Fibroblast of gingiva (primary cell): ENCODE measurements at regions not wholly inside any gene's neighbourhood (a gene's known extent, or its start where the extent isn't known, plus 50 kb on each side); places are given as distances from the start of the nearest gene placed in this dataset.
A peak's percentile ranks its signal among the peaks of the same experiment; 100 is the strongest.

ENCODE experiments used
- DNase-seq: peaks from one replicate; pipeline ENCODE4 v3.0.0-alpha.2; 2011; ENCODE audit warnings: low read depth

- peak; percentile 79 for DNase-seq
Observed at GRCh38 chr2:217270485-217271121, 410.7 kb upstream of the TNP1 start.

GRCh38 chr2:217269701-217270484 lies 410.0 kb upstream of the TNP1 start:
- DNase-seq = no peak

GRCh38 chr2:217268978-217269377 lies 409.1 kb upstream of the TNP1 start:
- DNase-seq = no peak

- no peak for DNase-seq
Observed at GRCh38 chr2:217267758-217268157, 407.9 kb upstream of the TNP1 start.

GRCh38 chr2:217263756-217264155 lies 403.9 kb upstream of the TNP1 start:
- DNase-seq = no peak

GRCh38 chr2:217262911-217263310 lies 403.0 kb upstream of the TNP1 start:
- no peak for DNase-seq

- no peak for DNase-seq
Observed at GRCh38 chr2:217261452-217261851, 401.6 kb upstream of the TNP1 start.

GRCh38 chr2:217260441-217261115 lies 400.7 kb upstream of the TNP1 start:
- DNase-seq = no peak

- no peak for DNase-seq
Observed at GRCh38 chr2:217258170-217258569, 398.3 kb upstream of the TNP1 start.

- no peak for DNase-seq
Observed at GRCh38 chr2:217256251-217256650, 396.4 kb upstream of the TNP1 start.

- no peak for DNase-seq
Observed at GRCh38 chr2:217254111-217254510, 394.2 kb upstream of the TNP1 start.

- no peak for DNase-seq
Observed at GRCh38 chr2:217252181-217252580, 392.3 kb upstream of the TNP1 start.

- DNase-seq = no peak
Observed at GRCh38 chr2:217250013-217250524, 390.2 kb upstream of the TNP1 start.

- no peak for DNase-seq
Observed at GRCh38 chr2:217249121-217250012, 389.5 kb upstream of the TNP1 start.

- DNase-seq = peak; percentile 14
Observed at GRCh38 chr2:217248312-217248935, 388.6 kb upstream of the TNP1 start.

- DNase-seq = no peak
Observed at GRCh38 chr2:217247476-217247875, 387.6 kb upstream of the TNP1 start.

- DNase-seq = no peak
Observed at GRCh38 chr2:217246108-217246507, 386.2 kb upstream of the TNP1 start.

GRCh38 chr2:217244815-217245214 lies 385.0 kb upstream of the TNP1 start:
- DNase-seq = no peak

GRCh38 chr2:217242947-217243346 lies 383.1 kb upstream of the TNP1 start:
- no peak for DNase-seq

- DNase-seq = no peak
Observed at GRCh38 chr2:217231724-217232123, 371.9 kb upstream of the TNP1 start.

- DNase-seq = no peak
Observed at GRCh38 chr2:217231212-217231611, 371.3 kb upstream of the TNP1 start.
